Mucosa of stomach (tissue), 1 donor: ENCODE measurements at regions not wholly inside any gene's neighbourhood (a gene's known extent, or its start where the extent isn't known, plus 50 kb on each side); places are given as distances from the start of the nearest gene placed in this dataset.

Source experiments
- H3K27me3 ChIP-seq: one replicate; pipeline ENCODE4 v1.7.0; 2013; ENCODE audit warnings: mild to moderate bottlenecking, low read length; ENCODE audit not compliant: control insufficient read depth, insufficient read depth
- H3K36me3 ChIP-seq: one replicate; pipeline ENCODE4 v1.7.0; 2013; ENCODE audit warnings: low read length; ENCODE audit not compliant: control insufficient read depth, insufficient read depth
- H3K4me1 ChIP-seq: one replicate; pipeline ENCODE4 v1.7.0; 2013; ENCODE audit warnings: mild to moderate bottlenecking, low read length; ENCODE audit not compliant: control insufficient read depth, insufficient read depth
- H3K4me3 ChIP-seq: one replicate; pipeline ENCODE4 v1.7.0; 2013; ENCODE audit warnings: low read length
- H3K9ac ChIP-seq: one replicate; pipeline ENCODE4 v1.7.0; 2013; ENCODE audit warnings: mild to moderate bottlenecking, low read length, moderate library complexity
- H3K9me3 ChIP-seq: one replicate; pipeline ENCODE4 v1.7.0; 2013; ENCODE audit warnings: mild to moderate bottlenecking, low read length, moderate library complexity; ENCODE audit not compliant: control insufficient read depth
- donor health status: Pancreatic carcinoma.

DNA sequence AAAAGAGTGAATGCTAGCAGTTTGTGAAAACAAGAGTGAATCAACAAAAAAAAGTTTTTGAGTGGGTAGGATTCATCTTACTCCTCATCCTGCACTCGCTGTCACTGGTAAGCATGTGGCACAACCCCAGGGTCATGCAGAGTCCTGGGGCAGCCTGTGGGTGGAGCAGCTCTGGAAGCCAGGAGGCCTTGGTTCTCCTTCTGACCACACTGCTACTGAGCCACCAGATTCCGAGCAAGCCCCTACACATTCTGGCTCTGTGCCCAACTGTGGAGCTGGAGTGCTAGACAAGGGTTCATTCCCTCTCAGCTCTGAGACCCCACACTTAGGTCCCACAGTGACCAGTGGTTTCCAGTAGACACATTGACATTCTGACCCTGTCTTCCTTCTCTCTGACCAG is 670.6 kb downstream of the BCL11A start:
- Histone ChIP-seq H3K27me3 (no peaks in the 10 kb centered on the region), H3K36me3 (no peaks in the 10 kb centered on the region), H3K4me1 (peaks cover 4% of the 10 kb centered on the region), H3K9me3 (no peaks in the 10 kb centered on the region), H3K4me3 (no peak overlapping the region), H3K9ac (no peak overlapping the region)

DNA sequence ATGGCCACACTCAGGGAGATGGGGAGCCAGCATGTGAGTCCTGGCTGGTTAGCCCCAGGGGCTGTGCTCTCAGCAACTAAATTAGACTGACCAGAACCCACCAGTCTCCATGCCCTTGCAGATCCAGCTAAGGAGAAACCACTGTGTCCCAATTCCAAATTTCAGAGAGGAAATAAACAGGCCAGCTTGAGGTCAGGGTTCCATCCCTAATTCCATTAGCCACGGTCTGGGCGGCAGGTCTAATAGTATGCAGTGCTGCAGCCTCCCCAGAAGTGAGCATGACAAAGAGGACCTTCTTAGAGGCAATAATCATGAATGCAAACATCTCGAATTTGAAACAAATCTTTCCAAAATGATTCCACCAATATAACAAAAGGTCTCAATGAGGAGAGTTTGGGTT is 671.2 kb downstream of the BCL11A start:
- Histone ChIP-seq H3K36me3 (no peaks in the 10 kb centered on the region), H3K9me3 (no peaks in the 10 kb centered on the region), H3K27me3 (no peaks in the 10 kb centered on the region), H3K4me1 (peaks cover 4% of the 10 kb centered on the region), H3K4me3 (no peak overlapping the region), H3K9ac (no peak overlapping the region)

GRCh38 chr2:59881218-59881617 is 672.2 kb downstream of the BCL11A start:
- Histone ChIP-seq H3K36me3 (no peaks in the 10 kb centered on the region), H3K4me3 (no peak overlapping the region), H3K4me1 (peaks cover 4% of the 10 kb centered on the region), H3K9ac (no peak overlapping the region), H3K27me3 (no peaks in the 10 kb centered on the region), H3K9me3 (no peaks in the 10 kb centered on the region)

GRCh38 chr2:59879700-59880131 is 673.7 kb downstream of the BCL11A start:
- no peaks in the 10 kb centered on the region for H3K9me3 ChIP-seq
- H3K36me3 ChIP-seq: no peaks in the 10 kb centered on the region
- no peak overlapping the region for H3K9ac ChIP-seq
- no peak overlapping the region for H3K4me3 ChIP-seq
- no peaks in the 10 kb centered on the region for H3K4me1 ChIP-seq
- H3K27me3 ChIP-seq: no peaks in the 10 kb centered on the region

- Histone ChIP-seq H3K36me3 (no peaks in the 10 kb centered on the region), H3K4me3 (no peak overlapping the region), H3K9me3 (no peaks in the 10 kb centered on the region), H3K4me1 (no peaks in the 10 kb centered on the region), H3K9ac (no peak overlapping the region), H3K27me3 (no peaks in the 10 kb centered on the region)
These were observed 677.6 kb downstream of the BCL11A start for GRCh38 chr2:59875836-59876235.

DNA sequence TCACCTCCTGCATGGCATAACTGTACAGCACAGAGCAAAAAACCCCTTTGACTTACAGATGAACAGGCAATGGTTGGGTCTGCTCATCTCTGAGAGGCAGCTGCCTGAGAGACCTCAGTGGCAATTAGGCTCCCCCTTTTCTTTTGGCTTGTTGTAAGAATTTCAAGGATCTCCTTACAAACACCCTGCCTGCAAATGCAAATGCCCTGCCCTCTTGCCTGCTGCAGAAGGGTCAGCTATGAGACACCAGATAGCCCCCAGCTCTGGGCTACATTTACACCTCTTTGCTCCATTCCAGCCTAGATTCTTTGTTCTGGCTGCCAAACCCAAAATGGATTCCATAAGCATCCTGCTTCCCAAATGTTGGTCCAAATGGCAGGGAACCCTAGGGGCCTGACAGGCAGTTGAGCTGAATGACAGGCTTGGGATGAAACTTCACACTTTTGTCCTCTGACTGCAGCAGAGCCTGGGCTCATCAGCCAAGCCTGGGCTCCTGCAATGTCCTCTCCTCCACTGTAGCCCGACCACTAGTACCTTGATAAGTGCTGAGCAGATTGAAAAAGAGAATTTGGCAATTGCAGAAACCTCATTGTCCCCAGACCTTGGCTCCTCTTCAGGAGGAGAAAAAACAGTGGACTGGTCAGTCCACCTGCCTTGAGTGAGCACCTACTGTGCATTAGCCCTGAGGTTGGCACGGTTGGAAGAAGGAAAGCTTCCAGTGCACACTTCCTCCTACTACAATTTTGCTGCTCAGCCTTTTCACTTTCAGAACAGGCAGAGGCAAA is 678.3 kb downstream of the BCL11A start:
- no peaks in the 10 kb centered on the region for H3K9me3 ChIP-seq
- no peak overlapping the region for H3K9ac ChIP-seq
- H3K4me1 ChIP-seq: no peaks in the 10 kb centered on the region
- no peaks in the 10 kb centered on the region for H3K36me3 ChIP-seq
- H3K4me3 ChIP-seq: no peak overlapping the region
- no peaks in the 10 kb centered on the region for H3K27me3 ChIP-seq

- H3K4me1 ChIP-seq: no peaks in the 10 kb centered on the region
- no peaks in the 10 kb centered on the region for H3K36me3 ChIP-seq
- no peak overlapping the region for H3K4me3 ChIP-seq
- no peaks in the 10 kb centered on the region for H3K27me3 ChIP-seq
- no peak overlapping the region for H3K9ac ChIP-seq
- H3K9me3 ChIP-seq: no peaks in the 10 kb centered on the region
These were observed 679.1 kb downstream of the BCL11A start for GRCh38 chr2:59874361-59874760.

DNA sequence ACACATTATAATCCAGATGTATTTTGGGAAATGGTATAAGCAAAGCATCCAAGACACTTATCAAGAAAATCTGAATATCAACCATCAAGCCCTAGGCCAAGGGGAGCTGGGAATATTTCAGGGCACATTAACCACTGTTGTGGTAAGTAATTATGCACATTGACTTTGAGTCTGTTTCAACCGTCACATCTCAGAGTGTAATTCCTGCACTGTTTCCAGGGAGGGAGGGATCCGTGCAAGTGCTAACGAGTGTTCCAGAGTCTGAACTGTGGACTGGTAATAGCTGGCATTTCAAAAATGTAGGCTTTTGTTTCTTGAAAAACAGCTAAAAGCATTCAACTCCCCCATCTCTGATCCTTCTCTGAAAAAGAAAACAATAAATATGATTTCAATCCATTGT is 681.6 kb downstream of the BCL11A start:
- H3K27me3 ChIP-seq: no peaks in the 10 kb centered on the region
- no peak overlapping the region for H3K9ac ChIP-seq
- H3K36me3 ChIP-seq: no peaks in the 10 kb centered on the region
- H3K4me3 ChIP-seq: no peak overlapping the region
- H3K4me1 ChIP-seq: no peaks in the 10 kb centered on the region
- H3K9me3 ChIP-seq: no peaks in the 10 kb centered on the region

DNA sequence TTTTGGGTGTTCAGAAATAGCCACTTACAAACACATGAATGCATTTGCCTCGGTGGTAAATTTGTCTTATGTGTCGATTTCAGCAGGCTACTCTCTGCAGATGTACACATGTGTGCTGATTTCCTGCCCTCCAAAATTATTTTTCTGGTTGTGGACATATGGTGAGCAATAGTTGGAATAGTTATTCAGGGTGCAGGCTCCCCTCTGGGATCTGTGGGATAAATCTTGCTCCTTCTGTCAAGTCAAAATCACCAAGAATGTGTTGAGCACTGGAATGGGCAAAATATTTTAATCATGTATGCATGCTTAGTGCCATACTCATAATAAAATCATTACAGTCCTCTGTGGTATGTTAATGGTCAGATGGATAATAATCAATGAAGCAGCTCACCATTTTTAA is 684.5 kb downstream of the BCL11A start:
- H3K9me3 ChIP-seq: no peaks in the 10 kb centered on the region
- H3K4me3 ChIP-seq: no peak overlapping the region
- H3K9ac ChIP-seq: no peak overlapping the region
- H3K27me3 ChIP-seq: no peaks in the 10 kb centered on the region
- no peaks in the 10 kb centered on the region for H3K36me3 ChIP-seq
- no peaks in the 10 kb centered on the region for H3K4me1 ChIP-seq

GRCh38 chr2:59866436-59866835 is 687.0 kb downstream of the BCL11A start:
- Histone ChIP-seq H3K4me3 (no peak overlapping the region), H3K36me3 (no peaks in the 10 kb centered on the region), H3K27me3 (no peaks in the 10 kb centered on the region)

GRCh38 chr2:59858540-59858939 is 694.9 kb downstream of the BCL11A start:
- no peak overlapping the region for H3K9ac ChIP-seq
- H3K27me3 ChIP-seq: no peaks in the 10 kb centered on the region
- H3K36me3 ChIP-seq: no peaks in the 10 kb centered on the region
- H3K4me1 ChIP-seq: no peaks in the 10 kb centered on the region
- no peak overlapping the region for H3K4me3 ChIP-seq
- no peaks in the 10 kb centered on the region for H3K9me3 ChIP-seq

More at GRCh38 chr2:59866436-59866835, 687.0 kb downstream of the BCL11A start:
- Histone ChIP-seq H3K4me1 (no peaks in the 10 kb centered on the region), H3K9ac (no peak overlapping the region), H3K9me3 (no peaks in the 10 kb centered on the region)

- Histone ChIP-seq H3K27me3 (no peaks in the 10 kb centered on the region), H3K9ac (no peak overlapping the region), H3K4me1 (no peaks in the 10 kb centered on the region)
These were observed 696.3 kb downstream of the BCL11A start for GRCh38 chr2:59857109-59857508.

DNA sequence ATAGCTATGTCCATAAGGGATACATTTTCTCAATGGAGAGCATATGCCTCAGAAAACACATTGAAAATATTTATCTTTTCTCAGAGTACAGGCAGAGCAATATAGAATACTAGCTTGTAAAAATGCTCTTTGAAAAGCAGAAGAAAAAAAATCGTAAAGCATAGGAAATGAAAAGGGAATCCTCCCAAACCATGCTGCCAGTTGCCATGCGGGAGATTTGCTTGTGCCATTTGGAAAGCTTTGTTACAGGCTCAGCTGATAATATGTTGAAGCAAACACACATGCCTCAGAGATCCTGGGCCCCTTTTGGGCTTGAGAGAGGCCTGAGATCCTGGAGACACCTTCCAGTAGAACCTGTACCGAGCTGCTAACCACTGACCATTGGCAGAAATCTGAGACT is 697.1 kb downstream of the BCL11A start:
- Histone ChIP-seq H3K4me1 (no peaks in the 10 kb centered on the region), H3K9me3 (no peaks in the 10 kb centered on the region), H3K4me3 (no peak overlapping the region), H3K27me3 (no peaks in the 10 kb centered on the region), H3K9ac (no peak overlapping the region), H3K36me3 (no peaks in the 10 kb centered on the region)

More at GRCh38 chr2:59857109-59857508, 696.3 kb downstream of the BCL11A start:
- Histone ChIP-seq H3K36me3 (no peaks in the 10 kb centered on the region), H3K4me3 (no peak overlapping the region), H3K9me3 (no peaks in the 10 kb centered on the region)
